ENCODE measurements at regions not wholly inside any gene's neighbourhood (a gene's known extent, or its start where the extent isn't known, plus 50 kb on each side); places are given as distances from the start of the nearest gene placed in this dataset.

DNA sequence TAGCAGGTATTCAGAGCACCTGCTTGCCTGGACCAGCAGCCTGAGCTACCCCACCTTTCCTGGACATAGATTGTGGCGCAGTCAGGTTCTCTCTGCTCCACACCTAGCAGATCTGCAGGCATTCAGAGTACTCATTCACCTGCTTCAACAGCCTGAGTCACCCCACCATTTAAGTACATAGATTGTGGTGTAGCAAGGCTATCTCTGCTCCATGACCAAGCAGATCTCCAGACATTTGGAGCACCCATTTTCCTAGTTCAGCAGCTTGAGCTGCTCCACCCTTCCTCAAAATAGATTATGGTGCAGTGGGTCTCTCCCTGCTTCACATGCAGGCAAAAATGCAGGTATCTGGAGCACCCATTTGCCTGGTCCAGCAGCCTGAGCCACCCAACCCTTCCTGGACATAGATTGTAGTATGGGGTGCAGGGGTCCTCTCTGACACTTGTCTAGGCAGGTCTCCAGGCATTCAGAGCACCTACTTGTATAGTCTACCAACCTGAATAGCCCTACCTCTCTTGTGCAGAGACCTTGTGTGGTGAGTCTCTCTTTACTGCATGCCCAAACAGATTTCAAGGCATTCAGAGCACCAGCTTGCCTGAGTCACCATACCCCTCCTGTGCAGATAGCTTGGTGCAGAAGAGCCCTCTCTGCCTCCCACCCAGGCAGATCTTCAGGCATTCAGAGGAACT lies 466.0 kb upstream of the THBS1 start:
- no peak for FAIRE-seq

More for the DNA sequence above, 466.0 kb upstream of the THBS1 start:
- no peak overlapping the region for H3K4me2 ChIP-seq (ENCODE audit: insufficient read depth, low read length)
- no peaks in the 10 kb centered on the region for H3K9me1 ChIP-seq (replicated peaks; ENCODE audit: control insufficient read depth, extremely low read depth, insufficient read depth, low read length)
- intact Hi-C loops (cut with micrococcal nuclease) = no loop called here
- H3K27ac ChIP-seq (ENCODE audit: insufficient read depth, low read depth, low read length) = no peak overlapping the region
- ChIA-PET CTCF (interaction anchor here (1.5 kb wide), 1 partner anchor 119 kb away, joined by 5 read pairs; no protein-coding TSS in a partner anchor), POLR2A (no interaction called here)
- no peaks in the 10 kb centered on the region for H3K79me2 ChIP-seq (ENCODE audit: control insufficient read depth, insufficient read depth, low read length)
- H4K20me1 ChIP-seq (replicated peaks; ENCODE audit: control insufficient read depth, extremely low read depth, insufficient read depth, low read length) = no peaks in the 10 kb centered on the region
- no peak overlapping the region for H3K9ac ChIP-seq (replicated peaks; ENCODE audit: extremely low read depth, insufficient read depth, low read length)
- H3K36me3 ChIP-seq (ENCODE audit: control insufficient read depth in 2 of 2, extremely low read depth in 1 of 2, insufficient read depth in 2 of 2, low read length in 2 of 2) = no peaks in the 10 kb centered on the region
- BruUV-seq (replicated peaks) = no TSS peak
- no peak overlapping the region for H3K4me3 ChIP-seq (replicated peaks in 1 of 3; ENCODE audit: insufficient read depth in 1 of 3, low read depth in 1 of 3, low read length in 3 of 3)
- peaks cover 2% of the 10 kb centered on the region for H3K9me3 ChIP-seq (replicated peaks; ENCODE audit: control insufficient read depth, insufficient read depth, low read length)
- peaks cover 29% of the 10 kb centered on the region for H3K4me1 ChIP-seq (ENCODE audit: control insufficient read depth, extremely low read depth, insufficient read depth, low read length)
- TF ChIP-seq, protein P1, sequence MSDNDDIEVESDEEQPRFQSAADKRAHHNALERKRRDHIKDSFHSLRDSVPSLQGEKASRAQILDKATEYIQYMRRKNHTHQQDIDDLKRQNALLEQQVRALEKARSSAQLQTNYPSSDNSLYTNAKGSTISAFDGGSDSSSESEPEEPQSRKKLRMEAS (IDR thresholded peaks at IDR 0.05; ENCODE audit: insufficient read depth, insufficient read length) = no peak
- TF ChIP-seq MYC (IDR thresholded peaks at IDR 0.05; ENCODE audit: low read depth, low read length) (no peak), POLR2A (IDR thresholded peaks at IDR 0.05; ENCODE audit: low read depth, low read length) (no peak), POLR2AphosphoS5 (IDR thresholded peaks at IDR 0.05; ENCODE audit: insufficient read depth, low read depth, low read length) (no peak), FOS (IDR thresholded peaks at IDR 0.05; ENCODE audit: borderline replicate concordance, insufficient read depth, low read length) (no peak), GATA2 (IDR thresholded peaks at IDR 0.05; ENCODE audit: insufficient read depth, insufficient read length, low read depth, low read length) (no peak), JUN (IDR thresholded peaks at IDR 0.05; ENCODE audit: borderline replicate concordance, insufficient read depth, insufficient read length, low read depth) (no peak), EZH2 (IDR thresholded peaks at IDR 0.05; ENCODE audit: borderline replicate concordance, low read depth, low read length, severe bottlenecking) (no peak)
- TF ChIP-seq, protein P2, sequence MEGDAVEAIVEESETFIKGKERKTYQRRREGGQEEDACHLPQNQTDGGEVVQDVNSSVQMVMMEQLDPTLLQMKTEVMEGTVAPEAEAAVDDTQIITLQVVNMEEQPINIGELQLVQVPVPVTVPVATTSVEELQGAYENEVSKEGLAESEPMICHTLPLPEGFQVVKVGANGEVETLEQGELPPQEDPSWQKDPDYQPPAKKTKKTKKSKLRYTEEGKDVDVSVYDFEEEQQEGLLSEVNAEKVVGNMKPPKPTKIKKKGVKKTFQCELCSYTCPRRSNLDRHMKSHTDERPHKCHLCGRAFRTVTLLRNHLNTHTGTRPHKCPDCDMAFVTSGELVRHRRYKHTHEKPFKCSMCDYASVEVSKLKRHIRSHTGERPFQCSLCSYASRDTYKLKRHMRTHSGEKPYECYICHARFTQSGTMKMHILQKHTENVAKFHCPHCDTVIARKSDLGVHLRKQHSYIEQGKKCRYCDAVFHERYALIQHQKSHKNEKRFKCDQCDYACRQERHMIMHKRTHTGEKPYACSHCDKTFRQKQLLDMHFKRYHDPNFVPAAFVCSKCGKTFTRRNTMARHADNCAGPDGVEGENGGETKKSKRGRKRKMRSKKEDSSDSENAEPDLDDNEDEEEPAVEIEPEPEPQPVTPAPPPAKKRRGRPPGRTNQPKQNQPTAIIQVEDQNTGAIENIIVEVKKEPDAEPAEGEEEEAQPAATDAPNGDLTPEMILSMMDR (IDR thresholded peaks at IDR 0.05; ENCODE audit: extremely low read depth in 1 of 2, insufficient read depth in 1 of 2, low read depth in 1 of 2, low read length in 2 of 2) = no peak
- no peak overlapping the region for H2AFZ ChIP-seq (ENCODE audit: low read depth, low read length)
- DNase-seq (ENCODE audit: low read depth, low spot score) = no peak
- no peaks in the 10 kb centered on the region for H3K27me3 ChIP-seq (ENCODE audit: control insufficient read depth in 2 of 2, insufficient read depth in 2 of 2, low read length in 2 of 2)
- dilution Hi-C loops (cut with MboI; ENCODE audit: extremely low pct_ligation_motif_present, low sequenced_read_pairs) = no loop called here

Data from endothelial cell of umbilical vein (primary cell).